ENCODE measurements at regions not wholly inside any gene's neighbourhood (a gene's known extent, or its start where the extent isn't known, plus 50 kb on each side); places are given as distances from the start of the nearest gene placed in this dataset.

- Mint-ChIP-seq H3K27ac (no peak overlapping the region), H3K27me3 (peaks cover 9% of the 10 kb centered on the region), H3K4me1 (peaks cover 0 to 1% (median 0%) of the 10 kb centered on the region in 3 donors), H3K4me3 (no peak overlapping the region), H3K36me3 (no peaks in the 10 kb centered on the region), H3K9me3 (peaks cover 0 to 2% (median 2%) of the 10 kb centered on the region in 3 donors)
Measured at GRCh38 chr2:38192046-38192445, 116.1 kb upstream of the CYP1B1 start.

- H3K9me3 Mint-ChIP-seq = peaks cover 0 to 2% (median 2%) of the 10 kb centered on the region in 3 donors
- no peaks in the 10 kb centered on the region for H3K36me3 Mint-ChIP-seq
- H3K4me3 Mint-ChIP-seq = no peak overlapping the region
- peak overlapping the region in 1 of 3 donors; percentile 30 for H3K27ac Mint-ChIP-seq
- peaks cover 9% of the 10 kb centered on the region for H3K27me3 Mint-ChIP-seq
- peaks cover 0 to 1% (median 0%) of the 10 kb centered on the region in 3 donors for H3K4me1 Mint-ChIP-seq
Measured at GRCh38 chr2:38191516-38191915, 115.6 kb upstream of the CYP1B1 start.

- Mint-ChIP-seq H3K27ac (peak overlapping the region in 1 of 3 donors; percentile 30), H3K4me3 (no peak overlapping the region), H3K4me1 (peaks cover 5 to 6% (median 6%) of the 10 kb centered on the region in 3 donors), H3K36me3 (no peaks in the 10 kb centered on the region), H3K27me3 (peaks cover 9% of the 10 kb centered on the region), H3K9me3 (peaks cover 0 to 2% (median 2%) of the 10 kb centered on the region in 3 donors)
Measured at GRCh38 chr2:38190542-38191218, 114.7 kb upstream of the CYP1B1 start.

GRCh38 chr2:38187541-38188011 lies 111.6 kb upstream of the CYP1B1 start:
- H3K27ac Mint-ChIP-seq = no peak overlapping the region
- peaks cover 0 to 2% (median 2%) of the 10 kb centered on the region in 3 donors for H3K9me3 Mint-ChIP-seq
- no peak overlapping the region for H3K4me3 Mint-ChIP-seq

GRCh38 chr2:38185012-38185491 lies 109.1 kb upstream of the CYP1B1 start:
- Mint-ChIP-seq H3K36me3 (no peaks in the 10 kb centered on the region), H3K4me1 (peaks cover 14 to 17% (median 17%) of the 10 kb centered on the region in 3 donors), H3K9me3 (peaks cover 0 to 2% (median 0%) of the 10 kb centered on the region in 3 donors), H3K27ac (no peak overlapping the region), H3K4me3 (peak overlapping the region in 1 of 4 donors; percentile 71), H3K27me3 (peaks cover 10% of the 10 kb centered on the region)

More at GRCh38 chr2:38187541-38188011, 111.6 kb upstream of the CYP1B1 start:
- no peaks in the 10 kb centered on the region for H3K36me3 Mint-ChIP-seq
- peaks cover 15 to 17% (median 17%) of the 10 kb centered on the region in 3 donors for H3K4me1 Mint-ChIP-seq
- peaks cover 6% of the 10 kb centered on the region for H3K27me3 Mint-ChIP-seq

GRCh38 chr2:38182492-38183003 lies 106.6 kb upstream of the CYP1B1 start:
- H3K27ac Mint-ChIP-seq = no peak overlapping the region
- peaks cover 19 to 23% (median 22%) of the 10 kb centered on the region in 3 donors for H3K4me1 Mint-ChIP-seq
- H3K27me3 Mint-ChIP-seq = peaks cover 8% of the 10 kb centered on the region
- H3K36me3 Mint-ChIP-seq = no peaks in the 10 kb centered on the region
- no peak overlapping the region for H3K4me3 Mint-ChIP-seq
- peaks cover 0 to 2% (median 0%) of the 10 kb centered on the region in 3 donors for H3K9me3 Mint-ChIP-seq

- Mint-ChIP-seq H3K27ac (no peak overlapping the region), H3K9me3 (peaks cover 0 to 2% (median 0%) of the 10 kb centered on the region in 3 donors), H3K27me3 (peaks cover 8% of the 10 kb centered on the region), H3K4me1 (peaks cover 19 to 23% (median 22%) of the 10 kb centered on the region in 3 donors), H3K36me3 (no peaks in the 10 kb centered on the region), H3K4me3 (no peak overlapping the region)
Measured at GRCh38 chr2:38181806-38182491, 106.0 kb upstream of the CYP1B1 start.

- no peak overlapping the region for H3K4me3 Mint-ChIP-seq
- peaks cover 0 to 2% (median 0%) of the 10 kb centered on the region in 3 donors for H3K9me3 Mint-ChIP-seq
- no peaks in the 10 kb centered on the region for H3K36me3 Mint-ChIP-seq
- no peak overlapping the region for H3K27ac Mint-ChIP-seq
- H3K4me1 Mint-ChIP-seq = peaks cover 16 to 19% (median 17%) of the 10 kb centered on the region in 3 donors
- peaks cover 8% of the 10 kb centered on the region for H3K27me3 Mint-ChIP-seq
Measured at GRCh38 chr2:38180754-38181153, 104.8 kb upstream of the CYP1B1 start.

- Mint-ChIP-seq H3K4me1 (peaks cover 5 to 7% (median 6%) of the 10 kb centered on the region in 3 donors), H3K27ac (no peak overlapping the region), H3K9me3 (peaks cover 0 to 2% (median 0%) of the 10 kb centered on the region in 3 donors), H3K4me3 (no peak overlapping the region), H3K36me3 (no peaks in the 10 kb centered on the region), H3K27me3 (peaks cover 10% of the 10 kb centered on the region)
Measured at GRCh38 chr2:38178556-38179419, 102.8 kb upstream of the CYP1B1 start.

- H3K27me3 Mint-ChIP-seq = peaks cover 10% of the 10 kb centered on the region
- peak overlapping the region in 1 of 4 donors; percentile 10 for H3K4me3 Mint-ChIP-seq
- no peaks in the 10 kb centered on the region for H3K36me3 Mint-ChIP-seq
- H3K4me1 Mint-ChIP-seq = peaks cover 5 to 7% (median 6%) of the 10 kb centered on the region in 3 donors
- no peak overlapping the region for H3K27ac Mint-ChIP-seq
- peaks cover 0 to 2% (median 0%) of the 10 kb centered on the region in 3 donors for H3K9me3 Mint-ChIP-seq
Measured at GRCh38 chr2:38178119-38178518, 102.2 kb upstream of the CYP1B1 start.

GRCh38 chr2:38176619-38177021 lies 100.7 kb upstream of the CYP1B1 start:
- H3K36me3 Mint-ChIP-seq = no peaks in the 10 kb centered on the region
- H3K27me3 Mint-ChIP-seq = peaks cover 14% of the 10 kb centered on the region
- H3K27ac Mint-ChIP-seq = no peak overlapping the region
- H3K4me1 Mint-ChIP-seq = peaks cover 5 to 7% (median 6%) of the 10 kb centered on the region in 3 donors
- H3K9me3 Mint-ChIP-seq = peaks cover 0 to 3% (median 0%) of the 10 kb centered on the region in 3 donors
- H3K4me3 Mint-ChIP-seq = no peak overlapping the region

- H3K4me1 Mint-ChIP-seq = peaks cover 5 to 7% (median 6%) of the 10 kb centered on the region in 3 donors
- H3K9me3 Mint-ChIP-seq = peaks cover 0 to 3% (median 0%) of the 10 kb centered on the region in 3 donors
- peaks cover 16% of the 10 kb centered on the region for H3K27me3 Mint-ChIP-seq
- H3K27ac Mint-ChIP-seq = no peak overlapping the region
- no peaks in the 10 kb centered on the region for H3K36me3 Mint-ChIP-seq
- H3K4me3 Mint-ChIP-seq = no peak overlapping the region
Measured at GRCh38 chr2:38174646-38175423, 98.9 kb upstream of the CYP1B1 start.

GRCh38 chr2:38174131-38174530 lies 98.2 kb upstream of the CYP1B1 start:
- Mint-ChIP-seq H3K27me3 (peaks cover 17% of the 10 kb centered on the region), H3K27ac (no peak overlapping the region), H3K4me1 (peaks cover 4 to 5% (median 4%) of the 10 kb centered on the region in 3 donors), H3K9me3 (peaks cover 0 to 3% (median 0%) of the 10 kb centered on the region in 3 donors), H3K36me3 (no peaks in the 10 kb centered on the region), H3K4me3 (no peak overlapping the region)
